WI38 (cell line): ENCODE measurements at regions not wholly inside any gene's neighbourhood (a gene's known extent, or its start where the extent isn't known, plus 50 kb on each side); places are given as distances from the start of the nearest gene placed in this dataset.

Source experiments
- H3K4me3 ChIP-seq: 2 replicates; pipeline ENCODE4 v1.5.1; 2011; ENCODE audit warnings: low read depth, mild to moderate bottlenecking, control low read depth, low read length
- CTCF ChIP-seq: IDR thresholded peaks from 2 replicates; pipeline ENCODE4 v1.5.1; 2012; ENCODE audit warnings: low read depth, mild to moderate bottlenecking, control low read depth, low read length

DNA sequence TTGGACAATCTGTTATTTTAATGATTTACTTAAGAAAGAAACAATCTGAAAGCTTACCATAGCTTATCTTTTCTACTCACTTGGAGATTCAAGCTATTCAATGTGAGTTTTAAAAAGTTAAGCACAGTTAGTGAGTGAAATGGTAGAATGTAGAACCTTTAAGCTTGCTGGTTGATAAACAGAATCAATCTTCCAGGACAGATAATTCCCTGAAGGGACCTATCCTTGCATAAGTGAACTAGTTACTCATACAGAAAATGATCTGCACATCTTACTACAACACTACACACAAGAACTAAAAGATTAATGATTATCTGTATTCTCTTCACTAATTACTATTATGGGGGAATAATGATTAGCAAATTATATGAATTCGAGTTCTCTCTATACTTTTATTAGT is 165.6 kb downstream of the PALM2AKAP2 start:
- no peak overlapping the region for H3K4me3 ChIP-seq
- TF ChIP-seq CTCF: no peak

DNA sequence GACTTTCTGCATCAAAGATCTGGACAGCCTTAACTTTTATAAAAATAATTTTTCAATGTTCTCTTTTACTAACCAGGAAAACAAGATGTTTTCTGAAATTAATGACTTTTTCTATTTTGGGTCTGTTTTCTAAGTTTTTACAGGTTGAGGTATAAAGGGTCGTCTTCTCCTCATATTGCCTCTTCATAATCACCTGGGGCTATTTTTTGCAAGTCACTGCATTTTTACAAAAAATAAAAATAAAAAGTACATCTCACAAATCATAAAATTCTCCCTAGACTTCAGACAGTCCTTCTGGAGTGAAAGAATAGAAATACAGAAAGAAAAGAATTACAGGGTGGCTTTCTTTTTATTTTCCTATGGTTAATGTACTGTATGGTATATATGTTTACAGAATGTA is 168.5 kb downstream of the PALM2AKAP2 start:
- TF ChIP-seq CTCF: no peak
- no peak overlapping the region for H3K4me3 ChIP-seq

DNA sequence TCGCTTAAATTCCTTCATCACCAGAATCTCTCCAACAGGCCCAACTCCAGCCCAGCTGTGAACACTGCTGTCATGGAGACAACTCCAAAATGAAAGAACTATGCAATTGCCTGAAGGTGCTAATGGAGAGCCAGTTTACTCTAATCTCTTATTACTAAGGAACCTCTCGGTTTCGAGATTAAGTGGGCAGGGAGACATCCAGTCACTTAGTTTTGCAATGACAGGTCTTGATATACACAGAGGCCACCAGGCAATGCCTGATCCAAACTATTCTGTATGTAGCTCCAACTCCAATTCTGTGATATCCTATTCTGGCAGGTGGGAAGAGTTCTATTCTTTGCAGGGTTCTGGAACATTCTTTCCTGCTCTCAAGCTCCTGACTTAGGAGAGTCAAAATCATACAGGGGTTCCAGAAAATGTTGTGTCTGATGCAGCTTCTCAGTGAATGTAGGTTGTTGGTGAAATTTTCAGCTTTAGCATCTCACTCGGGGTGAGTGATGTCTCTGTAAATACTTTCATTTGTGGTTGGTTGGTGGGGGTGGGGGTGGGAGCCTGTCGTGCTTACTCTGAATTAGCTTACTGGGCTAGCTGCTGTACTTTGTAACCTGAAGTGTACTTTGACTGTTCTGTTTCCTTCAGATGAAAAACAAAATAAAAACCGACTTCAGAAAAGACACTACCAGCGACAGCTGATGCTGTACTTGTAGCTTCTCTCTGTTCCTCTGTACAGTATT is 170.9 kb downstream of the PALM2AKAP2 start:
- H3K4me3 ChIP-seq: no peak overlapping the region
- no peak for TF ChIP-seq CTCF

DNA sequence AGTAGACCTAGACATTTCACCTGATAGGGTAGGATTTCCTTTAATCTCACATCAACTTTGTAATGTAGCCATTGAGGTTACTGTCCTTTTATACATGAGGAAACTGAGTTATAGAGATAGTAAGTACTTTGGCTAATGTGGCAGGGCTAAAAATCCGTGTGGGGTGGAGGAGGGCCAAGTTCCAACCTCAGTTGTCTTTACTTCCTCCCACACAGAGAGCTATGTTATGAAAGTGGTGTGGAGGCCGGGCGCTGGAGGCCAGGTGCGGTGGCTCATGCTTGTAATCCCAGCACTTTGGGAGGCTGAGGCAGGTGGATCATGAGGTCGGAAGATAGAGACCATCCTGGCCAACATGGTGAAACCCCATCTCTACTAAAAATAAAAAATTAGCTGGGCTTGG is 173.3 kb downstream of the PALM2AKAP2 start:
- H3K4me3 ChIP-seq: no peak overlapping the region
- TF ChIP-seq CTCF: no peak

GRCh38 chr9:109953813-109954497 is 174.0 kb downstream of the PALM2AKAP2 start:
- no peak overlapping the region for H3K4me3 ChIP-seq
- TF ChIP-seq CTCF: 0 out of 2 replicates have a peak, but pooled peaks have one; percentile 13

DNA sequence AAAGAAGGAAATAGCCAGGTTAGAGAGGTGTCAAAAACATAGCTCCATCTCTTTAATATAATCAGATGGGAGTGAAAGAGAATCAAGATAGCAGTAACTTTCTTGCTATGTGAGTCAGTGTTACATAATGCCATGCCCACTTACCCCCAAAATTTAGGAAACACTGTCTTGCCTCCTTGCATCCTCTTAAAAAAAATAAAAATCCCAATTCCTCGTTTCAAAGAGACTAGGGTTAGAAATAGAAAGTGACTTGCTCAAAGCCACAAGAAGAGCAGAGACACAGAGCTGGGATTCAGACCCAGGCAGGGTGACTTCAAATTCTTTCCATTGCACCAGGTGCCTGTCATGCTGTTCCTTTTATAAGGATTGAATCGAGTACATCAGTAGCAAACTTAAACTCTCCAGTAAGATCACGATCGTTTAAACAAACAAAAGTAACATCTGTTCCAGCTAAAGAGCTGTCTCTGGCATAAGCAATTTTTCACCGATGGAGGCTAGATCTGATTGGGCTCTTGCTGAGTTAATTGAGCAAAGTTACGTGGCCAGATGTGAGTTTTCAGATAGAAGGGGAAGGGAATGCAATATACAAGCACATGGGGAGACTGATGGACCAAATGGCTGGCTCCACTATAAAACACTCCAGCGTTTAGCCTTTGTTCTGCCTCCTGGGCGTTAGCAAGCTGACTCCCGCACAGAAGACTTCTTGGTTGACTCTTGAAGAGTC is 176.9 kb downstream of the PALM2AKAP2 start:
- H3K4me3 ChIP-seq: 0 out of 2 replicates have a peak overlapping the region, but pooled peaks have one; percentile 11
- no peak for TF ChIP-seq CTCF

- no peak overlapping the region for H3K4me3 ChIP-seq
- TF ChIP-seq CTCF: no peak
These were observed 179.7 kb downstream of the PALM2AKAP2 start for GRCh38 chr9:109959679-109960078.
